Stimulated activated CD4-positive, alpha-beta T cell treated with anti-CD3 and anti-CD28 coated beads, Interleukin-2, amount 100 ng/mL, for 4 hours (primary cell): ENCODE measurements at regions not wholly inside any gene's neighbourhood (a gene's known extent, or its start where the extent isn't known, plus 50 kb on each side); places are given as distances from the start of the nearest gene placed in this dataset.

ENCODE experiments used
- DNase-seq: peaks from one replicate; pipeline ENCODE4 v3.0.0-alpha.2; 2020; ENCODE audit warnings: low read depth

DNA sequence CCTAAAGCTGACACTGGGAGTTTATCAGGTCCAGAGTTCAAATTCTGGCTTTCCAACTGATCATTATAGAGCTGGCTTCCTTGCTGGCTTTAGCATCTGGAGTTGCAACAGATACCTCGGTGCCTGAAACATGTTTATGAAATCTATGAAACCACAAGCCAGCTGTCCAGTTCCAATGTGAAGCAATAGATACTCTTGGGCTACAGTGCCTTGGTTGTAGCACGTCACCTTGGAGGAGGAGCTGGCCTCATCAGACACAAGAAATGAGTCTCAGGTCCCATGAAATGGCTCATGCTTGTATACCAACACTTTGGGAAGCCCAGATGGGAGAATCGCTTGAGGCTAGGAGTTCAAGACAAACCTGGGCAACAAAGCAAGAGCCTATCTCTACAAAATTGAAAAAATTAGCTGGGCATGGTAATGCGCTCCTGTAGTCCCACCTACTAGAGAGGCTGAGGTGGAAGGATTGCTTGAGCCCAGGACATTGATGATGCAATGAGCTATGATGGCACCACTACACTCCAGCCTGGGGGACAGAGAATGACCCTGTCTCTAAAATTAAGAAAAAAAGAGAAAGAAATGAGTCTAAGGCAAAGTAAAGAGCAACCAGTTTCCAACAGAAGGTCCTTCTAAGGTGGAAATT, 132.5 kb upstream of the ZNF648 start:
- DNase-seq: no peak

DNA sequence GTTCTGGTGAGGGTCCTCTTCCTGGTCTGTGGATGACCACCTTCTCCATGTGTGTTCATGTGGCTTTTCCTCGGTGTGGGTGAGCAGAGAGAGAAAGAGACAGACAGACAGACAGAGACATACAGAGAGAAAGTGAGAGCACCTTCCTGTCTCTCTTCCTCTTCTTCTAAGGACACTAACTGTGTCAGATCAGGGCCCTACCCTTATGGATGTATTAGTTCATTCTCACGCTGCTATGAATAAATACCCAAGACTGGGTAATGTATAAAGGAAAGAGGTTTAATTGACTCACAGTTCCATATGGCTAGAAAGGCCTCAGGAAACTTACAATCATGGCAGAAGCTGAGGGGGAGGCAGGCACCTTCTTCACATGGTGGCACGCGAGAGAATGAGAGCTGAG, 131.5 kb upstream of the ZNF648 start:
- no peak for DNase-seq

DNA sequence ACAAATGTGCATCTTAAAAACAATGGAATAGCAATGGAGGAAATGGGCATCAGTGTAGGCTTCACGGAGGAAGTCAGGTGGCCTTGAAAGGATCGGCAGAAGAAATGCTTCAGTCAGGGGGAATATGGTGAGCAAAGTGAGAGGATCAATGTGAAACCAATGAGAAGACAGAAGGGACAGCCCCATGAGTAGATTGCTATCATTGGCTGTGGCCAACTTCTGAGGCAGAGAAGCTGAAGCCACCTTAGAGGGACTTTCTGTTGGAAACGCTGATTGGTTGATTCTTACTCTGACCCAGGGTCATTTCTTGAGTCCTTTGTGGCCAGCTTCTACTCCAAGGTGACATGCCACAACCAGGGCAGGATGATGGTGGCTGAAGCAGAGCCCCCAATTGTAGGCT, 130.7 kb upstream of the ZNF648 start:
- no peak for DNase-seq

DNA sequence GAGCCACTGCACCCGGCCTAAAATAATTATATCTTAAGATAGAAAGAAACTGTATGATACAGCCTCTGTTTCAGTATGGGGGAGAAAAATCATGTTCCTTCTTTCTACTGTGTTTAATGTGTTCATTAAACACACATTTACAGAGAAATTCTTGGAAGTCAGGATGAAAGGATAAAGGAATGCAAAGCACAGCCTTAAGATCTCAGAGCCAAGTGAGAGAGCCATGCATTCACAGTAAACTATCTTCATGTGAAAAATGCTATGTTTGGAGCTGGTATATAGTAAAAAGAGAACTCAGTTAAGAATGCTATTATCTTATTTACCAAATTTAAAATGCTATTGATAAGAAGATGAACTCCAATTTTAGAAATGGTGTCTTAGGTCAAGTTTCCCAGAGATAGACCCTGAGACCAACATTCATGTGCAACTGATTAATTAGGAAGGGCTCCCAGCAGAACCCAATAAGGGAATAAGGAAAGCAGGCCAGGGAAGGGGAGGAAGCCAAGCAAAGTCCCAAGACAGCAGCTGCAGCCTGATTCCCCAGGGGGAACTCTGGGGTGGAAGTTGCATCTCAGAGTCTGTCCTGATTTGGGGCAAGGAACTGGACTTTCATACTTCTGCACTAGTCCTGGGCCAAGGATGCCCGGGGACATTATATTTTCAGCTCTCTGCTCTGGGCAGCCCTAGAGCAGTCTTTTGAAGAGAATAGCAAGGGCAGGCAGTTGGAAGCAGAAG, 130.0 kb upstream of the ZNF648 start:
- DNase-seq: no peak

DNA sequence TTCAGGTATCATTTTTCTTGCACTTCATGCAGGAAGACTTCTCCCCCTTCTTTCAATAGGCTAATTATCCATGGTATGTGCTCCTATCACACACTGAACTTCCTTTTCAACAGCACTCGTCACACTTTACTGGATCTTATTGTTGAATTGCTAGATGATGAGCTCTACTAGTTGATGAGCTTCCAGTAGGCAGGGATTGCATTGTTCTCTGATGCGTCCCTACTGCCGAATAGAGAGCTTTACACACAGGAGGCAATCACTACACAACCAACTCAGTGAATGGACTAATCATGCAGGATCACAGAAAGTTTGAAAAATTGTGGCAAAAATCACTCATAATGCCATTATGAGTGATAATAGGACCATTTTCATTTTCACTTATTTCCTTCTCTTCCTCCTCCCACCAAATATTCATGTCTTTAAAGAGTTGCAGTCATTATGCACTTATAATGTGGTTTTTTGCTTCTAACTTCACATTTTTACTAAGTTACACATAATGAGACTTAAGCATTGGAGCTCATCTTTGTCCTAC, 128.1 kb upstream of the ZNF648 start:
- no peak for DNase-seq

DNA sequence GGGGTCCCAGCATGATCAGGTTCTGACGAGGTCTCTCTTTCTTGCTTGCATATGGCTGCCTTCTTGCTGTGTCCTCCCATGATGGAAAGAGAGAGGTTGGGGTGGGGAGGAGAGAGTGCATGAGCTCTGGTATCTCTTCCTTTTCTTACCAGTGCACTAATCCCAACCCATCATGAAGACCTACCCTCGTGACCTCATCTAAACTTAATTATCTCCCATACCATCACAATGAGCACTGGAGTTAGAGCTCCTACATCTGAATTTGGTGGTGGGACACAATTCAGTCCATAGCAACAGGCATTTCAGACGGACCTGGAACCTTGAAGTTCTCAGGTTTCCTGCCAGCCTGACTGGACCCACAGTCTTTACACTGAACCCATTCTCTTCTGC, 125.2 kb upstream of the ZNF648 start:
- DNase-seq: no peak

DNA sequence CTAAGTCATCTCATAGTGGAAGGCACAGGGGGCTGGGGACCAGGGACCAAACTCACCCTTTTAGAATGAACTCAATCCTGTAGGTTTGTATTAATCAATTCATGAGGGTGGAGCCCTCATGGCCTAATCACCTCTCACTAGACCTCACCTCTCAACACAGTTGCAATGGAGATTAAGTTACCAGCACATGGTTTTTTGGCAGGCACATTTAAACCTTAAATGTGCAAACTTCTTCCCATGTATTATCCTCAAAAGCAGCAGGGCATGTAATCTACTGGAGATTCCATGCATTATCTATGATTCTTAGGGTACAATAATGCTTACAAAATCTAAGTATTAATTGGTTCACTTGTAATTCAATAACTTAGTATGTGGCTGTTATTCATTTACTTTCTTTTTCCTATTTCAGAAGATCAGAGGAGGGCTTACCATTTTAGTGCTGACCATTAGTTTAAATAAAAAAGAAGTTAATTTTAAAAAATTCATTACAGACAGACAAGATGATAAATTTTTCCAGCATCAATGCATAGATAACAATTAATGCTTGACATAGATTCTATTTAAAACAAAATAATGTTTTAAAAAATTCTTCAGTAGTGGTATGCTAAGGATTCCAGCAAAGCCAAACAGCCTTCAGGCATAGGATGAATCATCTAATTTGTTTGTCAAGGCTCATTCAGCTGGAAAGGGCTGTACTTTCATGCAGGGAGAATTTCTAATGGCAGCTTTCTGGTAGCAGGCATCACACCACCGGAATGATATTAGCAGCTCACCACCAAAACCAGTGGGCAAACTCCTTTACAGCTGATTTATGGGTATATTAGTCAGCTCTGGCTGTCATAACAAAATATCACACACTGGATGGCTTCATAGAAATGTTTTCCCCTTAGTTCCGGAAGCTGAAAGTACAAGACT, 124.6 kb upstream of the ZNF648 start:
- no peak for DNase-seq

DNA sequence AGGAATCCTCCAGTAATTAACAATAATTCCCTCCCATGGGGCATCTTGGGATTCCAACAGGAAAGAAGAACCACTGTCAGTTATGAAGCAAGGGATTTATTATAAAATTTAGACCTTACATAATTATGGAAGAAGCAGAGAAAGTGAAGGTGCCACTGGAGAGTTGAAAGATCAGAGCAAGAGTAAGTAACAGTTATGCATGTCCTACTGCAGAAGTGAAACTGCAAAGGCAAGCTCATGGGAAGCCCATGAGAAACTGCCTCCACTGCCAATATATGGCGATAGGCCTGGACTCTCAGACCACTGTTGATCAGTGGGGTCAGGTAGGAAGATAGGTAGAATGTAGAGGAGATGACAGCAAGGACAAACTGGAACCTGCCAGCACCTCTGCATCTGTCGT, 123.6 kb upstream of the ZNF648 start:
- DNase-seq: no peak

DNA sequence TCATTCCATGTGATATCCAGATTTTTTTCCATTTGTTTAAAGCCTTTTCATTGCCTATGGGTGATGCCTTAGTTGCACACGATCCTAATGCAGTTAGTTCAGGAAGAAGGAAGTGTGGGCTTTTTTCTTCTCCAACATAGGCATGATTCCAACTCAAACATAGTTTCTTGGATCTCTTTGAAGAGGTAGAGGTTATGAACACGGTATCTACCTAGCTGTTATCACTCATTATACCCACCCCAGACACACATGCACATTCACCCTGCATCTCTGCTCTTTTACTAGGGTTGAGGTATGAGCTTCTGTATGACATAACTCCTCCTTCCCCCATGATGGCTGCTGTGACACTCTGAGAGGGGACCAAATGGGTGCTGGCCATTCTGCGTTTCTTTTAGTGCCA, 122.1 kb upstream of the ZNF648 start:
- DNase-seq: no peak

DNA sequence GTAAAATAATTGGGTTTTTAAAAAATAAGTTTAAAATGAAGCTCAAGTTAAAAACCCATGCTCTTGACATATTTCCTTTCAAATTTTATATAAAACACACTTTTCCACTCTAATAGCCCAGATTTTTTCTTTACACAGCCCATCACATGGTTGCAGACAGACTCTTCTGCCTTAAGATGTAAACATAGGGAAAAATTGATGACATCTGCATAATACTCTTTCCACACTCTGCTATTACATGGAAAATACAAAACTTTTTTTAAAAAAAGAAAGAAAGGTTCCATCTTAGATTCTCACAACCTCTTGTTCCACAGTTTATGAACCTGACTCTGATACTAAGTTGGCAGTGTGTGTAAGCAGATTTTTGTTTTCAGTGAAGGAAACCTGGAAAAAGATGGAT, 120.8 kb upstream of the ZNF648 start:
- DNase-seq: no peak

DNA sequence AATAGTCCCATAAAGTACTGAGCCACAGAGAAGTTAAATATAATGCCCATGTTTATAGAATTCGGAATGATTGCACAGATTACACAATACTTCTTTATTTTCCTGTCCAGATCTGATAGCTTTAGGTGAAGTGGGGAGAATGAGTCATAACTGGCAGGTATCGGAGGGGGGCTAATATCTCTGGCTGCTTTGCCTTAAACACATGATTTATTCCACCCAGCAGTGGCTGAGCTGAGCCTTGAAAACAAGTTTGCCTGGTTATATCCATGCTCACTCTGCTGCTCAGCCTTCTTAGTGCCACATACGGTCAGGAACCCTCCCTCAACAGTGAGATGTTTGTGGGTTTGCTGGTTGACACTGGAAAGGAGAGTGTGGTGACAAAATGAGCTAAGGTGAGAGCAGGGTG, 119.7 kb upstream of the ZNF648 start:
- no peak for DNase-seq

DNA sequence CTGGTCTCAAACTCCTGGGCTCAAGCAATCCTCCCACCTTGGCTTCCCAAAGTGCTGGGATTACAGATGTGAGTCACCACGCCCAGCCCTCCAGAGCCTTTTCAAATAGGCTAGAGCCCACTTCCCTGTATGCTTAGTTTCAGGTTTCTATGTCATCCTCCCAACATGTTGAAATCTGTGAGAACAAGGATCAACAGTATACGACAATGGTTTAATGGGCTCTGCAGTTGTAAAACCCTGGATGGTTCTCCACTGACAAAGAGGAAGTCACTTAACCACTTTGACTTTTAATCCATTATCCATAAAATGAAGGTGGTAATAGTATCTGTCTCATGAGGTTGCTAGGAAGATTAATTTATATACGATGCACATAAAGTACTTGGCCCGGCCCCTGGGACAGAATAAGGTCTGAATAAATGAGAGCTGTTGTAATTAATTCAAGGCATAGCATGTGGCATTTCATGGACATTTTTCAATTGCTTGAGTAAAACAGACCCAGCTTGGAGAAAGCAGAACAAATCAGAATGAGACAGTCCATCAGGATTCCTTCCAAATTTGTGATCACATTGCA, 113.9 kb upstream of the ZNF648 start:
- no peak for DNase-seq

DNA sequence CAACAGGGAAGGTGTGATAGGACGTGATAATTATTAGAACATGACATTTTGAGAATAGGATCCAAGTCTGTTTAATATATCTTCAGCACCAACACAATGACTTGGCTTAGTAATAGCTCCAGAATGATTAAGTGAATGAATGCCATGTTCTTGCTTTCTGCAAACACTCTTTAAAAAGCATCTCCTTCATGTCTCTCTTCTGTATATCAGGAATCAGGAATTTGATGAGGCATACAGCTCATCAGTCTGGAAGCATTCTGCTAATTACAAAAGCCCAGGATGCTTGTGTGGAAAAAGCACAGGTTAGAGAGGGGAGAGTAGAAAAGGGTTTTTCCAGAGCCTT, 113.0 kb upstream of the ZNF648 start:
- DNase-seq: no peak

DNA sequence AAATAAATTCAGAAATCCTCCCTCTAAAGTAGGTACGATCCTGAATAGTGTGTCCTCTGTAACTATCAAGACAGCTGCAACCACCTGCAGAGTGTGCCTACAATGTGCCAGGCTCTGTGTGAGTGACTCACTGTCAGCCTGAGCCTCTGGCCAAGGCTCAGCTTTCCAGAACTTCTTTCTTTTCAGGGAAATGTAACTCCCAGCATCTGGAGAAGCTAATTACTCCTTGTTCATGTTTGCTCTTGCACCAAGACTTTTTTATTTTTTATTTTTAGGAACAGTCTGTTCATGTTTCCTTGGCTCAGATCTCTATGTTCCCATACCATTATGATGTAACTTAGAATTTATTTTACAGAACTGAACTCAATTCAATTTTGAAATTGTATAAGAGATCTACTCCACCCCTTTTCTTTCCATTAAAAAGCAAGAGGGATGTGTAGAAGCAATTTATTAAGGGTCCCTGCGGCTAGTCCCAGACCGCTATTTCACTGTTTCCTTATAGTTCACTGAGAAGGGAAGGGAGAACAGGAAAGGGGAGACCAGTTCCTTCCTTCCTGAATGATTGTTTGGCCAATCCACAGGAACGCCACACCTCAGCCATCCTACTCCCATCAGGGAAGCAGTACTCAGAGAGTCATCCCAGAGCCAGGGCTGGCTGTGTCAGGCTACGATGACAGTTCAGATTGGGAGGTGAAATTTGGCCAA, 112.4 kb upstream of the ZNF648 start:
- DNase-seq: no peak

DNA sequence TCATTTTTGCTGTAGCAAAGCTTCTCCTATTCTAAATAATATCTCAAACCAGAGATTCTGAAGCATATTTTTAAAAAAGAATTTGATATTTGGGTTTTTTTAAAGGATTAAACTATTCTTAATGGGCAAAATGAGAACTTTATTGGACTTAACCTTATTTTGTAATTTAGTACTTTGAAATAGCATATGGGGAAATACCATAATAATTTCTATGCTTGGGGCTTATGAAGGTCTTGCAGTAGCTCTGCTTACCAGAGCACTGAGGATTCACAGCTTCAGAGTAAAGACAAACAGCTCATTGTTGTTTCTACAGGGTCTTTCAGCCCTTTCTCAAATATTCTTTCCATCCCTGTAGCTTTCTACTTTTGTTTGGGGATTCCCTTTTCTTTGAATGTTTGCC, 111.2 kb upstream of the ZNF648 start:
- DNase-seq: no peak

DNA sequence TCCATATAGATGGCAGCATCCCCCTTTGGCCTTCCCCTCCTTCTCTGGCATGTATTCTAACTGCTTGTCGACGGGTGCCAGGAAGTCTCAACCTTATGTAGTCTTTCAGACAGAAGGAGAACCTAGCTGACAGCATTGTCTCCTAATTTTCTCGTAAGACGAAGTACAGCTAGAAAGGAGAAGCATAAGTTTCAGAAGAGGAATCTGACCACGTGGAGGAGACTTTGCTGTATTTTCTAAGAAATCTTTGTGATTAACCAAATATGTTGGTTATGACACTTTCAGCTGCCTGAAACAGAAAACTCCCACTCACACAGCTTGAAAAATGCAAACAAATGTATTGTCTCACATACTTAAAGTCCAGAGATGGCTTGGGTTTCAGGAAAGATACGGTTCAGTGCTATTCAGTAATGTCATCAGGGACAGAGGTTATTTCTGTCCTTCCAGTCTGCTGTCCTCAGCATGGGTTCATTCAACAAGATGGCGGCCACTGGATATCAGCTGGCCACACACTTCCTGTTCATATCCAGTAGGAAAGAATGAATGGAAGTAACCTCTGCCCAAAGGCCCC, 109.5 kb upstream of the ZNF648 start:
- DNase-seq: no peak

DNA sequence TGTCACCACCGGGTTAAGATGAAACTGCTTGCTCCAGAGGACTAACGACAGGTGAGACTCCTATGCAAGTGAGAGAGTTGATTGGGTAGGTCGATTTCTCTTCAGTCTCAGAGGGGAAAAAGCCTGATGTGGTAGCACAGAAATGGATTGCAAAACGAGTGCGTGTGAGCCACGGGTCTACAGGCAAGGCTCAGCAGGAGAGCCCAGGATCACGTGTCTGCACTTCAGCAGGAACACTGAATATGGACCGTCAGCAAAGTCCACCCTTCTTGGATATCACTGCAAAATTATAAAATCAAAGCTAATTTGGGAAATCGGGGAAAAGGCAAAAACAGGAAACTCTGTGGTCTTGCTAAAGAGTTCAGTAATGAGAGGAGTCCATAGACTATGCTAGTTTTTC, 107.7 kb upstream of the ZNF648 start:
- no peak for DNase-seq

DNA sequence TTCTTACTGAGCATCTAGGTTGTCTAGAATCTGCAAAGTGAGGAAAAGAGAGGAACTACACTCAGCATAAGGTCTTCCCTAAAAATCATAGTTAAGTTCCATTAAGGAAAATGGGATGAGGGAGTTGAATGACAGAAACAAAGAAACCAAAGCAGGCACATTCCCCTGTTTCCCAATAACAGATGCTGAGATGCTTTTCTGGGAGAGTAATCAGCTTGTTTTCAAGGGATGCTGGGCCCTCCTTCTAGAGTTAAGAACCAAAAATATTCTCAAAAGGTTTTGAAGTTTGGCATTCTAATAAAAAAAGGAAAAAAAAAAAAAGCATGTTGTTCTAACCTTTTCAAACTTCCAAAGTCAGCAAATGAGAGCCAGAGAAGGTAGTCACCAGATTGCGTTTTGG, 105.2 kb upstream of the ZNF648 start:
- DNase-seq: no peak

DNA sequence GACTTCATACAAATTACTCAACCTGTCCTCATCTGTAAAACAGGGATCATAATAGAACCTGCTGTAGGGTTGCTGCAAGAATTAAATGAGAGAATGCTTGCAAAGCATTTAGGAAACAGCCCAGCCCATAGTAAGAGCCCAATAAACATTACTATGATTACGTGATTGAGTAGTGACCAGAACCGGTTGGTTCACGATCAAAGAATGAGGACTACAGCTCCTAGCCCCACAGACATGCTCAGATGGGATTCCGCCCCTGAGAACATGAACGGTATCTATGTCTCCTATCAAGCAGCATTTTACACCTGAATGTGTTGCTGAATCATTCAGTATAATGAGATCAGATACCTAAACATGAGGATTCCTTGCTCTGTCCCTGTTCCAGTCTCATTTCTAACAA, 104.8 kb upstream of the ZNF648 start:
- DNase-seq: no peak

DNA sequence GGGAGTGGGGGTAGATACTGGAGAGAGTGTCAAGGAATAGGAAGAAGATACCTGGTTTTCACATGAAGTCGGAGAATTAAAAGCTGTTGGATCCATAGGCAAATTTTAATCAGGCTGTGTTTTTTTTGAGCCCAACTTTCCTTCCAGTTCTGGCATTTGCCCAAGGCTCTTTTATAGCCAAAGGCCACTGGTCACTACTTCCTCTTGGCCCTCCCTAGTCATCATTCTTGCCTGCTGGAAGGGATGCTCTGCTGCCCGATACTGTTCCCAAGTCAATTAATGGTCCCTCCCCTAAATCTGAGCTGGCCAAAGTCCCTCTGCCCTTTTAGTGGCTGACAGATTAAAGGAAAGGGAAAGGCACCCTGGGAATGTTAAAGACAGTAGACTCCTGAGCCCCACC, 102.8 kb upstream of the ZNF648 start:
- no peak for DNase-seq

DNA sequence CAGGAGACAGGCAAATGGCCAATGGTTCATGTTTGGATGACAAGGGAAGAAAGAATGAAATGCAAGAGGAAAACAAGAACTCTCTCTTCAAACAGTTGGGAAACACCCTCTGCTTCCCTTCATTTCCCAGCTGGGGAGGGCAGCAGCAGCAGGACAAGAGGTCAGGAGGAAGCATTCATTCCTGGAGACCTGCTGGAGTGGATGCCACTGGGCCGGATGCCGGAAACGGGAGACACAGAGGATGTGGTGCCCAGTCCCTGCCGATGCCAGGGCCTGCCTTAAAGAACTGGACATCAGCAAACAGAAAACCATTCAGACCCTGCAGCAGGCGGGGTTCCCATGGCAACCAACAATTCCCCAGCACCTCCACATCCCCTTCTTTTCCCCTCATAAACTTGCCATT, 102.3 kb upstream of the ZNF648 start:
- DNase-seq: no peak

DNA sequence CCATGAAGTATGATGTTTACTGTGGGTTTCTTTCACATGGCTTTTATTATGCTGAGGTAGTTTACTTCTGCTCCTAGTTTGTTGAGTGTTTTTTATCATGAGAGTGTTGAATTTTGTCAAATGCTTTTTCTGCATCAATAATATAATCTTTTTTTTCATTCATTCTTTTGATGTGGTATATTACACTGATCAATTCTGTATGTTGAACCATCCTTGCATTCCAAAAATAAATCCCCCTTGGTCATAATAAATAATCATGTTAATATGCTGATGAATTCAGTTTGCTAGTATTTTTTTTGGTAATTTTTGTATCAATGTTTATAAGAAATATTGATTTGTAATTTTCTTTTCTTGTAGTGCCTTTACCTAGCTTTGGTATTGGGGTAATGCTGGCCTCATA, 97.9 kb upstream of the ZNF648 start:
- DNase-seq: no peak
